Inferior parietal cortex (tissue), 1 donor: ENCODE measurements at regions not wholly inside any gene's neighbourhood (a gene's known extent, or its start where the extent isn't known, plus 50 kb on each side); places are given as distances from the start of the nearest gene placed in this dataset.

Experiments used
- DNase-seq: peaks from one replicate; pipeline ENCODE4 v3.0.0-alpha.2; 2016; ENCODE audit errors: extremely low spot score

DNA sequence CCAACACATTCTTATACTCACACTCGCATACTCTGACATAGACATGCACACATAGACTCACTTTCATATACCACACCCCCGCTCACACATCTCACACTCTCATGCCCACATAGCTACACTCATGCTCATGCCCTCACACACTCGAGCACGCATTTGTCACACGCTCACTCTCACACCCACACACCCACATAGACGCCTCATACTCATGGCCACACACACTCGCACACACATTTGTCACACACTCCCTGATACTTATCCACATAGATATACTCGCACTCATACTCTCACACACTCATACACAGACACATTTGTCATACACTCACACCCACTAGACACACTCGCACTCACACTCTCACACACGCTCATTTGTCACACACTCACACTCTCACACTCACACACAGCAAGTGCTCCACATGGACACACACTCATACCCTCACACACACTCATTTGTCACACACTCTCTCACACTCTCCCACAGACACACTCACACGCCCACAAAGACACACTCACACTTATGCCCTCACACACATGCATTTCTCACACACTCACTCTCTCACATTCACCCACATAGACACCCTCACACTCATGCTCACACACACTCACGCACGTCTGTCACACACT lies 50.9 kb downstream of the TNP1 start:
- no peak for DNase-seq

DNA sequence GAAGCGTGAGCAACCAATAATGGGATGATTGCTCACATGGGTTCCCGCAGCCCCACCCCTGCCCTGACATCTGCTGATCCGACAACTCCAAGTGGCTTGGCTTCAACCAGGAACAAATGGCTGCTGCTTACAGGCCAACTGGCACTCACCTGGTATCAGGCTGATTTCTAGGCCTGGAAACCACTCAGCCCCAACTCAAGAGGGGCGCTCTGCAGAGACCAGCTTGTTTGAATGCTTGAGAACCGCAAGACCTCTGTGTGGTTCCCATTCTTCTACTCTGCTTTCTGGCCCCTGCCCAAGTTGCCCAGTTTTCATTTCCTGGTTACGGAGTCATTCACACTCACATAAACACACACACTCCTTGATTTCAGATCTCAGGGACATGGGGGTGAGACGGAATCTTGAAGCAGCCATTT lies 52.0 kb downstream of the TNP1 start:
- no peak for DNase-seq

DNA sequence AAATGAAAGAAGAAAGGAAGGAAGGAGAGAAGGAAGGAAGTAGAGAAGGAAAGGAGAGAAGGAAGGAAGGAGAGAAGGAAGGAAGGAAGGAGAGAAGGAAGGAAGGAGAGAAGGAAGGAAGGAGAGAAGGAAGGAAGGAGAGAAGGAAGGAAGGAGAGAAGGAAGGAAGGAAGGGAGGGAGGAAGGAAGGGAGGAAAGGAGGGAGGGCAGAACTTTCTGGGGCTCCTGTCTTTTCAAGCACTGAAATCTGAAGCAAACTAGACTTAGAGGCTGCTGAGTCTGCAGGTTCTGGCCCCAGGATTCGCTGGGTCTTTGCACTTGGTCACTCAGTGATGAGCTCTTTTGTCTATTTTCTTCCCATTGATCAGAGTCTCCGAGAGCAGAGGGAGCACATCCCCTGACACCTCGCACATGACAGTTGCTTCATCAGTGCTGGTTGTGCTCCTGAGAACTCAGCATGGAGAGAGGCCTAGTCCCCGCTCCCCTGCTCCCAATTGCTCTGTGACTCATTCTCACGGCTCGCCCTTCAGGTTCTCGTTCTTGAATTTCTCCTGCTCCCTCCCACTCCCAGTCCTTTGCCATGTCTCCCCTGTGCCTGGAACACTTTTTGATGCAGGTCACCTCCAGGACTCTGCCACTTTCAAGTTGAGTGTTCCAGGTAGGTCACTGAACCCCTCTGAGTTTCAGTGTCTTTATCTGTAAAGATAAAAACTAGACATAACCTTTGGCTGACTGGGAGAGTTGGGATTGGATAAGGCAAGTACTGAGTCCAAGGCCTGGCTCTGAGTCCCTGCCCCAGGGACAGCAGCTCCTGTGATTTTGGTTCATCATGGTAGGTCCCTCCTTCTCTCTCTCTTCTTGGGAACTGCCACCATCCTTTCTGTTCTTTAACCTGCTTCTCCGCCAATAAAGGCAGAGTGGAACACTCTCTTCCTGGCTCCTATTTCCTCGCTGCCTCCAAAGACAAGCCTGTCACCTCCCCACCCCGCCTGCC lies 55.2 kb downstream of the TNP1 start:
- no peak for DNase-seq

DNA sequence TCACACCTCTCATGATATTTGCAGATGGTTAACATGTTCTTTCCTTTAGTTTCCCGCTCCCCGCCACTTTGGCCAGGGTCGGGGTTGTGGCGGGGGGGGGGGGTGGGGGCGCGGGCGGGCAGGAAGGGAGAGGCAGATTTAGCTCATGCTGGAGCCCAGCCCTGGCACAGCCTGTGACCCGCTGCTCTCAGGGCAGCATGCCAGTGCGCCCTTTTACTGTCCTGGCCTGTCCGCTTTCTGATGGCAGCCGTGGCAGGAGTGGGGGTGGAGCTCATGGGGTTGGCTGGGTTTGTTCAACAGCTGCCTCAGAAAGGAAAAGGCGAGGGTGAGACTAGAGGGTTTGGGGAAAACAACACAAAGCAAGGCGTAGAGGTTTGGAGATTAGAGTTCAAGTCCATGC lies 56.1 kb downstream of the TNP1 start:
- DNase-seq = no peak

DNA sequence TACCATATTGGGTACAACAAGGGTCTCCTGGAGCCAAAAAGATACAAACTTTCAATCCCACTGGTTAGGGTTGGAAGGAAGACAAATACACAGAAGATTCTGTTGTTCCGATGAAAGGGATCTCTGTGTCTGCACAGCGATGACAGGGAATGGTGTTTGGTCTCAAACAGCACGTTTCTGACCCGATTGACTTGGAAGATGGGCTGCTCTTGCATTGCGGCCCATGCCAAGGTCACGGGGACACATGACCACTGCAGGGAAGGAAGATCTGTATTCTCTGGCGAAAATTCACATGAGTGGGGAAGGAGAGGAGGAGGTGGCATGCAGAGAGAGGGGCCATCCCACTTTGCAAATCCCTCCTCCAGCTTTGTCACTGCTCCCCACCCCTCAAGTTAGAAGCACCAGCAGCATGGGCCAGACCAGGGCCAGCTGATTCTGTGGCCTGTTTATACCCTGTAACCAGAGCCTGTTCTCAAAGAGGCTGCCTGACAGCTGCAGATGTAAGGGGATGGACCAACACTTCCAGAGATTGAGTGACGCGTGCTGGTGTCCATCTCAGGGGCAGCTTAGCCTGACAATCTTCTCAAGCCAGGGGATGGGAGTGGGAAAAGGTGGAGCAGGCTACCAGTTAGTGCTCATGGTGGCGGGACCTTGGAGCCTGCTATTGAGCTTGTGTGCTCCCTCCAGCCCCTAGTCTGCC lies 57.2 kb downstream of the TNP1 start:
- DNase-seq = no peak

DNA sequence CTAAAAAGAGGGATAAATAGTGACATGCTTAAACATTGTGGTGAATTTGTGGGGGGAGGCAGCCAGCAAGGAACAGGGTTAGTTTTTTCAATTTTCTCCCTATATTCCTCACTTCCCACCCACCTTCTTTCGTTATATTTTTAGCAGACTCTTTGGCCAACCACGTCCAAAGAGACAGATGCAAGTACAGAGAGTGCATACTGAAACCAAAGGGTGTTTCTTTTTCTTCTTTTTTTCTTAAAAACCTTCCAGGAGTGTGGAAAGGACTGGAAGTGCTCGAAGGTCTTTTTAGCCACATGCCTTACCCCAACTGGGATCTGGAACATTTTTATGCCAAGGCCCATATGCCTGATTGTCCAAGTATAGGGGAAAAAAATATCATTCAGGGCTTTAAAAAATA lies 59.0 kb downstream of the TNP1 start:
- peak; percentile 43 for DNase-seq

DNA sequence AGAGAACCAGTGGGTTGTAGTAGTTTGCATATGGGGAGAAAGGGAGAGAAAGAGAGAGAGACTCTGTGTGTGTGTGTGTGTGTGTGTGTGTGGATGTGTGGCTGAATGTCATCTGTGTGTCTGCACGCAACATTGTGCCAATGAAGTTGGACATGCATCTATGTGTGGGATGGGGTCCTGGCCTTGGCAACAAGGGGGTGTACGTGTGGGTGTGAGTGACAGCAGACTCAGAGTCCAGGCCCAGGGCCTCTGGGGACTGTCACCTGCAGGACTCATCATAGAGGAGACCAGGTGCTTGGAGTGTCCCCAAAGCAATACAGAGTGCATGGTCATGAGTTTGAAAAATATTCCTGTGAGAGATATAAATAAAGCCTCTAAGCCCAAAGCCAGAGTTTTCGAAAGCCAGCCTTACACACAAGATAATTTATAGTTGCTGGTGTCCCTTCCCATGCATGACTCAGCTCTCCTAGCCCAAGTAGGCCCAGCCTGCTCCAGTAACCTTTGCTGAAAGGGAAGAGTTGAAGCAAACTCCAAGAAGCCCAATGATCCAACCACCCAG lies 59.9 kb downstream of the TNP1 start:
- DNase-seq = peak; percentile 54

DNA sequence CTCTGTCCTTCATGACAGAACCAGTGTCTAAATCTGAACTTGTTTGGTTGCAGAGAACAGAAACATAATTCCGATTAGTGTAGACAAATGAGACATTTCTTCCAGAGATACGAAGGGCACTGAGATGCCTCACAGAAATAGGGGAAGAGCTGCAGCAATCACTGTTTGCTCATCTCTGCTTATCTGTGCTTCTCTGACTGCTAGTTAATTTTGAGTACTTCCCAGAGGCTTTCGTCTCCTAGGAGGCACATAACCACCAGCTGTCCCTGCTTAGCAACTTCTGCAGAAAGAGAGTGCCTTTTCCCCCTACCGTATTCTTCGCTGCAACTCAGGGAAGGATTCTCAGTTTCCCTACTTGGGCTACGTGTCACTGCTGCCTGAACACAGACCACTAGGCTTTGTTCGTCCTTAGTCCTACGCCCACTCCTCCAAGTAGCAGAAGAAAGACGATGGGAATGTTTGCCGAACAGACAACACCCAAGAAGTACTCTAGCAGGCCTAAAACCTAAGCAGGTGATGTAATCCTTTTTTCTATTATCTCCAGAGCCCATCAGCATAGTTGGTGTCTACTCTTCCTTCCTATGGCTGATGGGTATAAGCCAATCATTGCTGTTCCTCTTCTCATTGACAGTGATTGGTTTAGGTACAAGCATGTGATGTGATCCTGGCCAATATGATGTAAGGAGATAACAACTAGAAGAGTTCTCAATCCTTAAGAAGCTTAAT lies 63.6 kb downstream of the TNP1 start:
- DNase-seq = peak; percentile 47

DNA sequence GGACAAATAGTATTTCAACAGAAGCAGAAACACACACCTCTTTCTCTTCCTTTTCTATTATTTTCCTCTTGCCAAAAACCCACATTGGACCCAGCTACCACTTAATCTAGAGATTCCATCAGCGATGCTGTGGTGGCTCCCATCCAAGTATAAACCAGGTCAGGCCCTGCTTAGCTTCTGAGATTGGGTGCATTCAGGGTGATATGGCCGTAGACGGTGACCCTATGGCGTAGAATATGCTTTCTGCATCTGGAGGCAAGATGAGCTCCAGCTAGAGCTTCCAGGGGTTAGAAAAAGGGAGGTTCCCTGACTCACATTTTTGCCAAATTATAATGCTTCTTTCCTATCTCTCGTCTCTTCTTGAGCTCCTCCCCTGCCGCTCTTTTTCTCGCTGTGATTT lies 66.5 kb downstream of the TNP1 start:
- DNase-seq = no peak

DNA sequence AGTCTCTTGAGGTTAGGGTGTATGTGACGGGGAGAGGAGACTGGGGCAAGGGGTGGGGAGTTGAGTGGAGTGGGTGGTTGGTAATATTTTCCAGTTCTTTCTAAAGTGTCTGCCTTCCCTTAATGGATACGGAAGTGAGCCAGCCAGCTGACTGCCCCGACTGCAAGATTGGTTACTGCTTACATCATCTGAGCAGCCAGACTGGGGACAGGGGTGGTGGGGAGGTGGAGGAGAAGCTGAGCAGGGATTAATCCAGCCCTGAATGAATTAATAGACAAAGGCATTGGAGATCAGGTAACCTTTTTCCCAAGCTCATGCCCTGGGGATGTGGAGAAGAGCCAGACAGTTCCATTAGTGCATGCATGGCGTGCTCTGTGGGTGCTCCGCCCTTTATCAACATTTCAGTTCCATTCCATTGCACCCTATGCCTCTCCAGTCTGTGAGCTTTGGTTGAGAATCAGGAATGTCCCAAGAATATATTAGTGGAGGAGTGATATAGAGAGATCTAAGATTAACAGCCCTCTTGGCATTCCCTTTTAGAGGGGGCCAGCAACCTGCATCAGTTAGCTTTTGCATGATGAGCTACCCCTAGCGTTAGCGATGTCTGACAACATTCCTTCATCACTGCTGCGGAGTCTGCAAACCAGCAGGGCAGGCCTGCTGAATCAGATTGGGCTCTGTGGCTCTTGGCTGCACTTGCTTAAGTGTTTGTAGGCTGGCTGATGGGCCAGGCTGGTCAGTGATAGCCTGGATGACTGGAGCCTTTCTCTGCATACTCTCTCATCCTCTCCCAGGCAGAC lies 67.4 kb downstream of the TNP1 start:
- no peak for DNase-seq

DNA sequence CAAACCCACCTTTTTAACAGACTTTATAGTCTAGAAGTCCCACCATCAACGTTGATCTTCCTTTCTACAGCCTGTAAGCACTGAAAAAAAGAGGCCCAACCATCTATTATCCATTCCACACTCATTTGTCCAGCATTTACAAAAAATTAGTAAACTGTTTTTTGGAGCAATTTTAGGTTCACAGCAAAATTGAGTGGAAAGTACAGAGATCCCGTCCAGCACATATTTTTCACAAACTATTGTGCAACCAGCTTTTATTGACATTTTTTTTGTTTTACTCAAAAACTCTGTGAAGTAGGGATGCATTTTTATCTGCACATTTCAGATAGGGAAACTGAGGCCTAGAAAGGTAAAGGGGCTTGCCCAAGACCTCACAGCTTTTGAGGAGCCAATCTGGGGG lies 68.6 kb downstream of the TNP1 start:
- no peak for DNase-seq

DNA sequence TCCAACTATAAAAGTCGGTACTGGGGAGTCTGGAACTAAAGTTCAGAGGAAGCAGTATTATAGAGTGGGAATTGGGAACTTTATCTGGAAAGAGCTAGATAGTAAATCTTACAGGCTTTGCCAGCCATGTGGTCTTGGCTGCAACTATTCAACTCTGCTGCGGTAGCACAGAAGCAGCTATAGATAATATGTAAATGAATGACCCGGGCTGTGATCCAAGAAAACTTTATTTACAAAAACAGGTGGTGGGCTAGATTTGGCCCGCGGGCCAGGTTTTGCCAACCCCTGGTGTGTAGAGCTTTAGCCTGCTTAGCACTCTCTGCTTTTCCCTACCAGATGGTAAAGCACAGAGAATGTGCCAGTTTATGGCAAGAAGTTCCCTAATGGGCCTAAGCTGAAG lies 70.8 kb downstream of the TNP1 start:
- no peak for DNase-seq

DNA sequence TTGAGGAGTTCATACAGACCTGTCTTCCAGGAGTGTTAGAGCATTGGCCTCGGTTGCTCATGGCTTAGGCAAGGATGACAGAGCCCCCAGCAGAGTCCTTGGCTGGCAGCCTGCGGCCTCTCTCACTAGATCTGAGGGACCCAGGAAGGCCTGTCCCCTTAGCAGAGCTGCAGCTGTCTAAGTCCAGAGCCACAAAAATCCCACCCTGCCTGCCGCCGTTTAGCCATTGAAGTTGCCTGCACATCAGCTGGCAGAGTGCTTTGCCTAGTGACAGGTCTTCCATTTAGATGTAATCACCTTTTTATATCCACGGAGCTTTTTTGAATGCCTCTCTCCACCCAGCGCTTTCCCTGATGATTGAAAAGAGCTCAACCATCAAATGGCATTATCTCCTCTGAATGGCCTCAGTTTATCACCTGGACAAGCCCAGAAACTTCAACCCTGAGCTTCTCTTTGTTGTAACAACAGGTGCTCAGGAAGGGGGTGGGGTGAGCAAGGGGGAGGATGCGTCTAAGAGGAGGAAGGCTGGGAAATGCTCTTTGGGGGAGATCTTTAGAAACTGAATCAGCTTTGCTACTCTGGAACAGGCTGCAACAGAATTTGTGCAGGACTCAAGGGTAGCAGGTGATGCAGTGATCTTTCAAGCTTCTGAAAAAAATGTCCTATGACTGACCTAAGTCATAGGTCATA lies 71.9 kb downstream of the TNP1 start:
- no peak for DNase-seq

DNA sequence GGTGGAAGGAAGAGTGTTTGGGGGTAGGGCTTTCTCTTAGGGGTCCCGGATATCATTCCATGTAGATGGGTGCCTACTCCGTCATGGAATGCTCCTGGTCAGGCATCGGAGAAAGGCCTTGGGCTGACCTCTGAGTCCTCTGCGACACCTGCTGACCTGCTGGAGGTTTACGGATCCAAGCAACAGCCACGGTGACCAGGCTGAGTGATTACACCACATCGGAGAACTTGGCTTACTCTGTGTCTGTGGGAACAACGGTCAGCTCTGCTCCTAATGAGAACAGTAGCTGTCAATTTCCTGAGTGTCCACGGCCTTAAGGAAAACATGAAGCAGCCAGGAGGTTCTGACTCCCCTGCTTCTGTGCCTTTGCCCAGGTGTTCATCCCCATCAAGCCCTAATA lies 73.2 kb downstream of the TNP1 start:
- DNase-seq = no peak

DNA sequence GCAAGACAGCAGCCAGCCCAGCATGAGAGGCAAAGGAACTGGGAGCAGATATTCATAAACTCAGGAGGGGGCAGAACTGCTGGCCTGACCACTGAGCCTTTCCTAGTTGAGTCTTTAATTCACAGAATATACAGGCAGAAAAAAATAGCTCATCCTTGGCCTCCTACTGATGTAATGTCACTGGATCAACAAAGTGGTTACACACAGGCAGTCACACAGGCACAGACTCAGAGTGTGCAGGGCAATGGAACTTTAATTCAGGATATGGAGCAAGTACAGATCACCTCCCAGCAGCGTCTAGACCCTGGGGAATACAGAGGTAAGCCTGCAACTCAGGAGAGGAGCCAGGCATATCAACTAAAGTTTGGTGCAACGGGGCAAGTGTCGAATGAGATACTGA lies 75.4 kb downstream of the TNP1 start:
- no peak for DNase-seq

DNA sequence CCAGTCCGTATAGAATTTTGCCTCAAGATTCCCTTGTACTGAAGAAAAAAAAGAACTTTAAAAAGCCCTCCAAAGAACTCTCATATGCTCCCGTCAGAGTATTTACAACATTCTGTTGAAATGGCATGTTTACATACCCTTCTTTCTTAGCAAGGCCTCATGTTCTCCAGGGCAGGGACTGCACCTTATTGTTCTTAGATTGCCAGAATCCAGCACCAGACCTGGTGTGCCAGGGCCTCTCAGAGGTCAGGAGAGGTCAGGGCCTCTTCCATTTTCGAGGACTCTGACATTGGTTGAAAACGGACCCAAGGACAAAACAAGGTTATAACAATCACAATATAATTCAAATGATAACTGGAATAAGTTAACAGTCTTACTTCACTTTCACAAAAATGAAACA lies 78.2 kb downstream of the TNP1 start:
- DNase-seq = no peak

DNA sequence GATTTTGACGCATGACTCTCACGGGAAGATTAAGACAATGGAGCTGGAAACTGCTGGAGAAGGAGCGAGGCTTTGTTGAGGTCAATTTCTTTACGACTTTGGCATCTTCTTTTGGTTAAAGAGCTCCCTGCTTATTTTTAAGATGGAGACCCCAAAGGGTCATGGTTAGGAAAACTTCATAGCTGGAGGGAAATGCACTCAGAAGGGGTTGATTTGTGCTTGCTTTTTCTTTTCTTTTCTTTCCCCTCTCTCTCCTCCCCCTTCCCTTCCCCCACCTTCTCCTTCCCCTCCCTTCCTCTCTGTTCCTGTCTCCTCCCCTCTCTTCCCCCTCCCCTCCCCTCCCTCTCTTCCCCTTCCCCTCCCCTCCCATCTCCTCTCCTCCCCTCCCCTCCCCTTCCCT lies 79.0 kb downstream of the TNP1 start:
- DNase-seq = no peak

DNA sequence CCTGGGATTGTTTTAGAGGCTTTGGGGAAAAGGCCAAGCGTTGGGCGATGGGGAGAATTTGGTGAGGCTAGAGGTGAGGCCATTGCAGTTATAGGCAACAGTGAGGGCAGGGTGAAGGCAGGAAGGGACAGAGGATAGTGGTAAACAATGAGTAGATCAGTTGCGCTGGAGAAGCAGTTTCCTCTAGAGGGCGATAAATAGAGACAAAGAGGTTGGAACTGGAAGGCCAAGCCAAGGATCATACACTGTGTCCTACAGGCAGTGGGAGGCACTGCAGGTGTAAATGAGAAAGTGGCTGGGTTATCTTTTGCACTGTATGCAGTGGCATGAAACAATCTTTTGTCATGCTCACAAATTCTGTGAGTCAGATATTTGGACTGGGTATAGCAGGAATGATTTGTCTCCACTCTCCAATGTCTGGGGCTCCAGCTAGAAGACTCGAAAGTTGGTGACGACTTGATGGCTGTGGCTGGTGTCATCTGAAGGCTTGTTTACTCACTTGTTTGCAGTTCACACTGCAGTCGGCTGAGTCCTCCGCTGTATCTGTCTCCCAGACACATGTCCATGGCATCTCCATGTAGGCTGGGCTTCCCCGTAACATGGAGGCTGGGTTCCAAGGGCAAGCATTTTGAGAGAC lies 82.1 kb downstream of the TNP1 start:
- peak; percentile 20 for DNase-seq

DNA sequence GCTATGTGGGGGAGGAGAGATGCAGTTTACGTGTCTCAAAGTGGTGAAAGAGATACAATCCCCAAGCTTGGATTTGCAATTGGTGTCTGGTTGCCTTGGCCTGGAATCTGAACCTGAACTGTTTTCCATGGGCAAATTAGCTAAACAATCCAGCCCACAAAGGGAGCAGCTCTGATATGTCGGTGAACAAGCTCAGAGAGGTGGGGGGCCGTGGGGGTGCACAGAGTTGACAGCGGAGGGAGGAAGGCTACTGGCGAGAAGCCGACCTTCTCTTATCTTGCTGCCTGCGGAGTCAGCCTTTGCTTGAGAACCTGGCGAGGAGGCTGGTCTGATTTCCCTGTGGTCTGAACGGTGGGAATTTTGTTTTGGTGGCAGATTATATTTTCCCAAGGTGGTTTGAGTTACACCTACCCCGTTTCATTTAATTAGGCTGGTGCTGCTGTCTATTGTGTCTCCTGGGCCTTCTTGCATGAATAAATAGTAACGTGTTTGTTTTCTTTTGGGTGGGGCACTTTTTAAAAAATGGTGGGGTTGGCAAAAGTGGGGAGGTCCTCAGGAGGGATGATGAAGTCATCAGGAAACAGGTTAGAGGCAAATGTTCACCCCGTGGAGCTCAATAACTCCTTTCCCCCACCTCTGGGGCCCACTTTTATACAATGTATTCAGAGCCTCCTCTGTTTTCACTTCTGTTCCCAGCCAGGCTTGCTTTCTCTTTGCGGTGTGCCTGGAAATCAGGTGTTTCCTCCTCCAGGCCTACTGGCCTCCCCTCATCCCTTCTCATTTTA lies 80.9 kb upstream of the IGFBP5 start:
- DNase-seq = no peak
